Activated CD8-positive, alpha-beta memory T cell treated with anti-CD3 and anti-CD28 coated beads for 36 hours (primary cell): ENCODE measurements at regions not wholly inside any gene's neighbourhood (a gene's known extent, or its start where the extent isn't known, plus 50 kb on each side); places are given as distances from the start of the nearest gene placed in this dataset.

Experiments
- CTCF ChIA-PET: fragments of 350-600 bp; sonication (Branson Sonifier 250); formaldehyde crosslinking; loops from one replicate; lab custom pipeline; 2021; ENCODE audit warnings: antibody characterized with exemption; lab: Charles Lee
- POLR2A ChIA-PET: fragments of 350-600 bp; sonication (Branson Sonifier 250); formaldehyde crosslinking; loops from one replicate; lab custom pipeline; 2021; ENCODE audit warnings: antibody characterized with exemption; lab: Charles Lee

GRCh38 chrY:21253455-21254248, 257.5 kb upstream of the RBMY1B start:
- ChIA-PET POLR2A (no interaction called here), CTCF (no interaction called here)

- ChIA-PET CTCF (no interaction called here), POLR2A (no interaction called here)
Measured at GRCh38 chrY:21254476-21254875, 256.7 kb upstream of the RBMY1B start.

- CTCF ChIA-PET: no interaction called here
Measured at GRCh38 chrY:21256820-21257219, 254.3 kb upstream of the RBMY1B start.

GRCh38 chrY:21259707-21260106, 251.4 kb upstream of the RBMY1B start:
- CTCF ChIA-PET: no interaction called here
- POLR2A ChIA-PET: no interaction called here

More at GRCh38 chrY:21256820-21257219, 254.3 kb upstream of the RBMY1B start:
- POLR2A ChIA-PET: no interaction called here

- ChIA-PET POLR2A (no interaction called here), CTCF (no interaction called here)
Measured at GRCh38 chrY:21260325-21260724, 250.8 kb upstream of the RBMY1B start.

- POLR2A ChIA-PET: no interaction called here
- CTCF ChIA-PET: no interaction called here
Measured at GRCh38 chrY:21261158-21261557, 250.0 kb upstream of the RBMY1B start.

GRCh38 chrY:21266751-21267150, 244.4 kb upstream of the RBMY1B start:
- POLR2A ChIA-PET: no interaction called here
- CTCF ChIA-PET: no interaction called here

GRCh38 chrY:21267164-21267563, 244.0 kb upstream of the RBMY1B start:
- POLR2A ChIA-PET: no interaction called here

GRCh38 chrY:21287769-21288168, 223.4 kb upstream of the RBMY1B start:
- CTCF ChIA-PET: no interaction called here
- POLR2A ChIA-PET: no interaction called here

More at GRCh38 chrY:21267164-21267563, 244.0 kb upstream of the RBMY1B start:
- CTCF ChIA-PET: no interaction called here

- ChIA-PET POLR2A (no interaction called here), CTCF (no interaction called here)
Measured at GRCh38 chrY:21288908-21289307, 222.2 kb upstream of the RBMY1B start.

GRCh38 chrY:21295206-21295605, 215.9 kb upstream of the RBMY1B start:
- POLR2A ChIA-PET: no interaction called here
- CTCF ChIA-PET: interaction anchor here (0.6 kb wide), 1 partner anchor 32 kb away, joined by 3 read pairs; no protein-coding TSS in a partner anchor

- ChIA-PET CTCF (no interaction called here), POLR2A (no interaction called here)
Measured at GRCh38 chrY:21302278-21302677, 208.9 kb upstream of the RBMY1B start.

- ChIA-PET CTCF (no interaction called here), POLR2A (no interaction called here)
Measured at GRCh38 chrY:21315366-21315765, 195.8 kb upstream of the RBMY1B start.
